ENCODE measurements at regions not wholly inside any gene's neighbourhood (a gene's known extent, or its start where the extent isn't known, plus 50 kb on each side); places are given as distances from the start of the nearest gene placed in this dataset.

- 90 to 97% methylated on average over 3 of the region's 3 CpGs for WGBS, 2 donors
- no peak overlapping the region for H3K27ac ChIP-seq
- no peaks in the 10 kb centered on the region for H3K9me3 ChIP-seq
- H3K27me3 ChIP-seq, result no peaks in the 10 kb centered on the region
- no peak for DNase-seq
- no peaks in the 10 kb centered on the region for H3K36me3 ChIP-seq (ENCODE audit: low read depth, missing control alignments)
- no peak for TF ChIP-seq CTCF (IDR thresholded peaks at IDR 0.05)
- no peak for TF ChIP-seq POLR2A (IDR thresholded peaks at IDR 0.05)
- no peak overlapping the region for H3K4me3 ChIP-seq
- no peaks in the 10 kb centered on the region for H3K4me1 ChIP-seq
- intact Hi-C loops (cut with DNase I; ENCODE audit: low total_unique reads), result no loop called here
Measured at GRCh38 chr3:174465177-174465576, 394.0 kb upstream of the NAALADL2 start.

GRCh38 chr3:174466471-174467054 is 392.6 kb upstream of the NAALADL2 start:
- Histone ChIP-seq H3K9me3 (no peaks in the 10 kb centered on the region), H3K27ac (no peak overlapping the region), H3K36me3 (ENCODE audit: low read depth, missing control alignments) (no peaks in the 10 kb centered on the region), H3K27me3 (no peaks in the 10 kb centered on the region), H3K4me3 (no peak overlapping the region), H3K4me1 (no peaks in the 10 kb centered on the region)
- intact Hi-C loops (cut with DNase I; ENCODE audit: low total_unique reads), result no loop called here
- DNase-seq, result no peak
- TF ChIP-seq POLR2A (IDR thresholded peaks at IDR 0.05) (no peak), CTCF (IDR thresholded peaks at IDR 0.05) (no peak)
- WGBS, 2 donors, result 59 to 63% methylated on average over 4 of the region's 4 CpGs

GRCh38 chr3:174477491-174477890 is 381.6 kb upstream of the NAALADL2 start:
- no peak for DNase-seq
- Histone ChIP-seq H3K36me3 (ENCODE audit: low read depth, missing control alignments) (no peaks in the 10 kb centered on the region), H3K4me1 (no peaks in the 10 kb centered on the region), H3K4me3 (no peak overlapping the region), H3K27ac (no peak overlapping the region), H3K27me3 (no peaks in the 10 kb centered on the region), H3K9me3 (no peaks in the 10 kb centered on the region)
- WGBS, 2 donors, result 97 to 100% methylated on average over 1 of the region's 1 CpG
- TF ChIP-seq POLR2A (IDR thresholded peaks at IDR 0.05) (no peak), CTCF (IDR thresholded peaks at IDR 0.05) (no peak)
- intact Hi-C loops (cut with DNase I; ENCODE audit: low total_unique reads), result no loop called here

- no peak for TF ChIP-seq POLR2A (IDR thresholded peaks at IDR 0.05)
- TF ChIP-seq CTCF (IDR thresholded peaks at IDR 0.05), result no peak
- H3K27ac ChIP-seq, result no peak overlapping the region
- no peaks in the 10 kb centered on the region for H3K4me1 ChIP-seq
- H3K27me3 ChIP-seq, result no peaks in the 10 kb centered on the region
- H3K9me3 ChIP-seq, result no peaks in the 10 kb centered on the region
- H3K4me3 ChIP-seq, result no peak overlapping the region
- intact Hi-C loops (cut with DNase I; ENCODE audit: low total_unique reads), result no loop called here
- DNase-seq, result no peak
- H3K36me3 ChIP-seq (ENCODE audit: low read depth, missing control alignments), result no peaks in the 10 kb centered on the region
- 93% methylated on average over 2 of the region's 2 CpGs for WGBS, 2 donors
Measured at GRCh38 chr3:174480767-174481166, 378.4 kb upstream of the NAALADL2 start.

GRCh38 chr3:174482541-174482940 is 376.6 kb upstream of the NAALADL2 start:
- Histone ChIP-seq H3K27ac (no peak overlapping the region), H3K36me3 (ENCODE audit: low read depth, missing control alignments) (no peaks in the 10 kb centered on the region), H3K4me3 (no peak overlapping the region), H3K4me1 (no peaks in the 10 kb centered on the region), H3K27me3 (no peaks in the 10 kb centered on the region), H3K9me3 (no peaks in the 10 kb centered on the region)
- intact Hi-C loops (cut with DNase I; ENCODE audit: low total_unique reads), result no loop called here
- DNase-seq, result no peak
- no peak for TF ChIP-seq POLR2A (IDR thresholded peaks at IDR 0.05)
- WGBS, 2 donors, result 97 to 100% methylated on average over 1 of the region's 1 CpG
